Head of caudate nucleus (tissue), 42 donors: ENCODE measurements at regions not wholly inside any gene's neighbourhood (a gene's known extent, or its start where the extent isn't known, plus 50 kb on each side); places are given as distances from the start of the nearest gene placed in this dataset.

Experiments
- DNase-seq, 42 donors: peaks; one replicate each; pipeline versions ENCODE4 v3.0.0 to v3.0.0-alpha.2; 2020 to 2021; ENCODE audit warnings: mixed read lengths in 7 of 42
- intact Hi-C: fragments of 100-400 bp; cut with DNase I; formaldehyde crosslinking; loops from one replicate; pipeline ENCODE4 v1.15.0; 2022

- DNase-seq = no peak
Observed at GRCh38 chr5:141800617-141801016, 77.6 kb downstream of the PCDH1 start.

DNA sequence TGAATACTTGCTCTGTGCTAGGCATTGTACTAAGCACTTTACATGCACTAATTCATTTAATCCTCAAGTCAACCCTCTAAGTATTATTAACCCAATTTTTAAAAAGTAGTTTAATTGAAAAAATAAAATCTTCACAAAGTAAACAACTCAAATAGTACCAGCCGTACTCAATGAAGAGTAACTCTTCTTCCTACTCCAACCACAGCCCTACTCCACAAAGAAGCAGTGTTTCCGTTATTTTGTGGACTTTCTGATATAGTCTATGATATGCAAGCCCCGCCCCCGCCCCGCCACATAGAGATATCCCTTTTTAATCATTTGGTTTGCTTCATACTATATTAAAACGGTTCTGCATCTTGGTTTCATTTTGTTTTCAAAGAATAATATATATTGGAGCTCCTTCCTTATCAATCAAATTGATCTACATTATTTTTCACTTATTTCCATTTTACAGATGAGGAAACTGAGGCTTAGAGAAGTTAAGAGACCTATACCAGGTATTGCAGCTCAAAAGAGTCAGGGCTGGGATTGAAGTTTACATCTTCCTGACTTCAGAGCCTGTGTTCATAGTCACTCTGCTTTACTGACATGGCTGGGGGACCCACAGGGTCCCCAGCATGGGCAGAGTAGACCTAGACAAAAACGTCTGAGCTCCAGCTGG is 78.6 kb downstream of the PCDH1 start:
- DNase-seq = no peak
- intact Hi-C loops = no loop called here

More at GRCh38 chr5:141800617-141801016, 77.6 kb downstream of the PCDH1 start:
- intact Hi-C loops = no loop called here

DNA sequence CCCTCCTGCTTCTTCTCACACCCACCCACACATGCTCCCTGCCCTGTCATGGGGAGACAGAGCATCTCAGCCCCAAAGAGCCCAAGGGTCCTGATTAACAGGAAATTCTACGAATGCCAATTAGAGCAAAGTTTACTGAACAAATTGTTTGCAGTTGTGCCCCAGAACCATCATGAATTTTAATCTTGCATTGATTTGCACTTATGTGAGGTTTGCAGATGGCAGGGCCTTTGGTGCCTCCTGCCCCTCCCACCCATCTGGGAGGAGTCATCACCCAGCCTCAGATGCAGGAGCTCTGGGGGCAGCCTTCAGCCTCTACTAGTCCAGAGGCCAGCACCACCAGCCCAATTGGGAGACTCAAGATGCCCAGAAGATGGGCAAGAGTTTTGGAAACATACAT is 80.8 kb downstream of the PCDH1 start:
- intact Hi-C loops = no loop called here
- no peak for DNase-seq

DNA sequence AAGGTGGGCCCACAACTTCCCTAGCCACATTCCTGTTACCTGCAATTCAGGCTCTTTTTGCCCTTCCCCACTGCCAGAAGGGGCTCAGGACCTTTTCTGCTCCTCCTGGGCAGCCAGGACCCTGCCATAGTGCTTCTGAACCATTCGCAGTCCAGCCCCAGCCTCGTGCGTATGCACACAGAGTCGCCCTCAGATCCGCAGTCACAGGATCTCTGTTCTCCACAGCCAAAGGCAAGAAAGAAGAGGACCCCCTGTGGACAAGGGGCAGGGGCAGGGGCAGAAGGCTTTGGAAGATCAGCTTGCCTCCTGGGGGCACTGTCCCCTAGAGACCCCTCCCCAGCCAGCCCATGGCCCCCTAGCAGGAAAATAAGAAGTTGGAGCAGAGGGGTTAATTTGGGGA is 82.8 kb downstream of the PCDH1 start:
- intact Hi-C loops = no loop called here
- DNase-seq = no peak

DNA sequence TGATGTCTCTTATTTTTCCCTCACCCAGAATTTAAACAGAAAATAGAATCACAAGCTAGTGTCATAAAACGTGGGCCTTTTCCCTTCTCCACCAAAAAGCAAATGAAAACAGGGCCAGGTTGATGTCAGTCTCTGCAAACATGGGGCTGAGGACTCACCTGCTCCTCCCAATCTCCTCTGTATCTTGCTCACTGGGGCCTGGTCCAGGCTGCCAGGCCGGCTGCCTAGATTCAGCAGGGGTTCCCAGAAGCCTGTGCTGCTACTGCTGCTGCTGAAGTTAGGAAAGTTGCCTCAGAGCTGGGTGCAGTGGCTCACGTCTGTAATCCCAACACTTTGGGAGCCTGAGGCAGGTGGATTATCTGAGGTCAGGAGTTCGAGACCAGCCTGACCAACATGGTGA is 84.3 kb downstream of the PCDH1 start:
- no peak for DNase-seq
- intact Hi-C loops = no loop called here

GRCh38 chr5:141793403-141793802 is 84.8 kb downstream of the PCDH1 start:
- DNase-seq = no peak
- intact Hi-C loops = no loop called here

- intact Hi-C loops = no loop called here
- DNase-seq = no peak
Observed at GRCh38 chr5:141790630-141791029, 87.6 kb downstream of the PCDH1 start.

- DNase-seq = no peak
- intact Hi-C loops = no loop called here
Observed at GRCh38 chr5:141789330-141789729, 88.9 kb downstream of the PCDH1 start.

GRCh38 chr5:141788296-141788970 is 89.8 kb downstream of the PCDH1 start:
- DNase-seq = peak in 10 of 42 donors; percentile 15 to 62 (median 42)
- intact Hi-C loops = no loop called here

GRCh38 chr5:141787376-141787775 is 90.8 kb downstream of the PCDH1 start:
- intact Hi-C loops = no loop called here
- no peak for DNase-seq

GRCh38 chr5:141786700-141787099 is 91.5 kb downstream of the PCDH1 start:
- intact Hi-C loops = no loop called here
- no peak for DNase-seq

GRCh38 chr5:141785711-141786110 is 92.5 kb downstream of the PCDH1 start:
- no peak for DNase-seq
- intact Hi-C loops = no loop called here

DNA sequence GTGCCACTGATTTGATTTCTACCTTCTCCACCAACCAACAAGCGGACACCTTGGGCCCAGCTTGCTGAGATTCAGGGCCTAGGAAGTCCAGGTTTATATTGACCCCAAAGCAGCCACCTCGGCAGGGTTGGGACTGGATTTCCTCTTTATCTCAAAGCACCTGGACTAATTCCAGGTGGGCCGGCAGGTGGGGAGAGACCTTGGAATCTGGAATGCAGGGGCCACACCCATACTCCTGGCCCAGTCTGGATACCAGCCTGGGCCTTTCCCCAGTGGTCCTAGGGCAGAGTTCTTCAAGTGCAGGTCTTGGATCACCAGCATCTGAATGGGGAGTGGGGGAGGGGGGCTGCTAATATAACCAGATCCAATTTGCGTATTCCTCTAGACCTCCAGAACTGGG is 93.1 kb downstream of the PCDH1 start:
- intact Hi-C loops = no loop called here
- DNase-seq = no peak

GRCh38 chr5:141784529-141784928 is 93.7 kb downstream of the PCDH1 start:
- DNase-seq = no peak
- intact Hi-C loops = no loop called here

DNA sequence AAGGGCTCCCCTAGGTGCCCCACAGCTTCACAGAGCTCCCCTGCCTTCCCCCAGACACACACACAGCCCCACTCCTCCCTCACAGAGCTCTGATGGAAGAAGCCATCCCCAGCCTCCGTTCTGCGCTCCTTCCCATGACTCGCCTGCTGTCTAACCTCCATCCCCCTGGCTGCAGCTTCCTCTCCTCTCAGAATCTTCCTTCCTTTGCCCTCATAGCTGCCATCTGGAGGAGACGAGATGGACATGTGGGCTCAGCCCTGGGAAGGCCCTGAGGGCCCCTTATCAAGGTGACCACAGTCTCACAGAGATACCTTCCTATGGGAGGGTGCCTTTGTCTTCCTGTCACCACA is 94.3 kb downstream of the PCDH1 start:
- intact Hi-C loops = no loop called here
- DNase-seq = peak in 1 of 42 donors; percentile 27

DNA sequence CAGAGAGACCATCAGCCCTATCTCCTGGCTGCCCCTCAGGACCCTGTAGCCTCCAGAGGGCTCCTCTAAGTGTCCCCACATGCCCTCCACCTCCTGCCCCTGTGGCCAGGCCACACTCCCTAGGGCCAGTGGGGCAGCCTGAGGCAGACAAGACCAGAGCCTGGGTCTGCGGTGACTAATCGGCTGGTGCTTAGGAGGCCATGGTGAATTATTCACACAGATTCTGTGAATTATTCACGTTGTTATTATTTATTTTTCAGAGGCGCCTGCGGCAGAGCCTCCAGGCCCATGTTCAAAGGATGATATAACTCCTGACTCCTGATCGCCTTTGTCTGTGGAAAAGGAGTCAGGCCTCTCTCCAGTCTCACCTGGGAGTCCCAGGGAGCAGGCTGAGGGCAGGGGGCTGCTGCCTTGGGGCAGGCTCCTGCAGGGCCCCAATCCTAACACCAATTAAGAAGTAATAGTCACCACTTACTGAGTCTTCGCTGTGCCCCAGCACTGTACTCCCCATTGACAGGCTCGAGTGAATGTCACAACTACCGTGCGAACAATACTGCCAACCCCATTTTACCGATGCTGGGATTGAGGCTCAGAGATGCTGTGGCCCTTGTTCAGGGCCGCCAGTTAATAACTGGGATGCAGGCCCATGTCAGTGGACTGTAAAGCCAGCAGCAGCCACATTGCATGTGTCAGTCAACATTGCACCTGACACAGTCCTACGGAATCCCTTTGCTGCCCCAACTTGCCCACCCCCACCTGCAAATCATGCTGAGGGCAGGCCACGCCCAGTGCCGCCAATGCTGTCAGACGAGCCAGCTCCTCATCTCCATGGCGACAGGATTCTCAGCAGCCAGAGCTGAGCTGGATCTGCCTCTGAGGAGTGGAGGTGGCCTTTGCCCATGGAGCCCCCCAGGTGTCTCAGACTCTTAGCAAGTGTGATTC is 94.9 kb downstream of the PCDH1 start:
- peak; percentile 43 to 93 (median 77) for DNase-seq

GRCh38 chr5:141781910-141782309 is 96.3 kb downstream of the PCDH1 start:
- intact Hi-C loops = no loop called here
- no peak for DNase-seq

More for the DNA sequence above, 94.9 kb downstream of the PCDH1 start:
- intact Hi-C loops = no loop called here

- peak in 18 of 42 donors; percentile 25 to 74 (median 44) for DNase-seq
- intact Hi-C loops = no loop called here
Observed at GRCh38 chr5:141780952-141781781, 97.0 kb downstream of the PCDH1 start.
